ENCODE measurements at regions not wholly inside any gene's neighbourhood (a gene's known extent, or its start where the extent isn't known, plus 50 kb on each side); places are given as distances from the start of the nearest gene placed in this dataset.

DNA sequence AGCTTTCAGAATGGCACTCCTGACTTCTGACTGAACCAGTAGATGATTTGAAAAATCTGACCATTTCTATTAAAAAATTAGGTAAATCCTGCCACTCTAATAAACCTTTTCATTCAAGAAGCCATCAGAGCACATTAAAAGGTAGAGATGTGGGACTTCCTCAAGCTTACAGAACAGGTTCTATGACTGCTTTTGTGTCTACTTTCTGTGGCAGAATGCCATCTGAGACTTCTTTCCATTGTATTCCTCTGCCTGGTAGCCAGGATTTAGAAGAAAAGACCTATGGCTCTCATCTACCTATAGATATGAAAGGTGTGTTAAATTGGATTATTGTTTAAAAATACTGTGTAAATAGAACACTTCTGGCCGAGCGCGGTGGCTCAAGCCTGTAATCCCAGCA, 99.9 kb upstream of the NABP1 start:
- dilution Hi-C loops (cut with MboI; ENCODE audit: extremely low pct_ligation_motif_present, low sequenced_read_pairs) = no loop called here
- ChIA-PET POLR2A (interaction anchor here (0.7 kb wide), 1 partner anchor 129 kb away, joined by 3 read pairs; no protein-coding TSS in a partner anchor), CTCF (no interaction called here)
- no peaks in the 10 kb centered on the region for H4K20me1 ChIP-seq (replicated peaks; ENCODE audit: control insufficient read depth, extremely low read depth, insufficient read depth, low read length)
- no peak overlapping the region for H3K27ac ChIP-seq (ENCODE audit: insufficient read depth, low read depth, low read length)
- no peaks in the 10 kb centered on the region for H3K9me1 ChIP-seq (replicated peaks; ENCODE audit: control insufficient read depth, extremely low read depth, insufficient read depth, low read length)
- no peak overlapping the region for H2AFZ ChIP-seq (ENCODE audit: low read depth, low read length)
- no peak overlapping the region for H3K4me3 ChIP-seq (replicated peaks in 1 of 3; ENCODE audit: insufficient read depth in 1 of 3, low read depth in 1 of 3, low read length in 3 of 3)
- DNase-seq (ENCODE audit: low read depth, low spot score) (no peak), FAIRE-seq (no peak)
- no peak overlapping the region for H3K9ac ChIP-seq (replicated peaks; ENCODE audit: extremely low read depth, insufficient read depth, low read length)
- H3K4me2 ChIP-seq (ENCODE audit: insufficient read depth, low read length) = no peak overlapping the region
- TF ChIP-seq POLR2A (IDR thresholded peaks at IDR 0.05; ENCODE audit: low read depth, low read length) (no peak), CTCF (IDR thresholded peaks at IDR 0.05; ENCODE audit: extremely low read depth in 1 of 2, insufficient read depth in 1 of 2, low read depth in 1 of 2, low read length in 2 of 2) (no peak), POLR2AphosphoS5 (IDR thresholded peaks at IDR 0.05; ENCODE audit: insufficient read depth, low read depth, low read length) (no peak), MYC (IDR thresholded peaks at IDR 0.05; ENCODE audit: low read depth, low read length) (no peak), GATA2 (IDR thresholded peaks at IDR 0.05; ENCODE audit: insufficient read depth, insufficient read length, low read depth, low read length) (no peak), JUN (IDR thresholded peaks at IDR 0.05; ENCODE audit: borderline replicate concordance, insufficient read depth, insufficient read length, low read depth) (no peak), FOS (IDR thresholded peaks at IDR 0.05; ENCODE audit: borderline replicate concordance, insufficient read depth, low read length) (no peak), MAX (IDR thresholded peaks at IDR 0.05; ENCODE audit: insufficient read depth, insufficient read length) (no peak), EZH2 (IDR thresholded peaks at IDR 0.05; ENCODE audit: borderline replicate concordance, low read depth, low read length, severe bottlenecking) (no peak)
- no peaks in the 10 kb centered on the region for H3K36me3 ChIP-seq (ENCODE audit: control insufficient read depth in 2 of 2, extremely low read depth in 1 of 2, insufficient read depth in 2 of 2, low read length in 2 of 2)
- no peaks in the 10 kb centered on the region for H3K27me3 ChIP-seq (ENCODE audit: control insufficient read depth in 2 of 2, insufficient read depth in 2 of 2, low read length in 2 of 2)
- no peaks in the 10 kb centered on the region for H3K9me3 ChIP-seq (replicated peaks; ENCODE audit: control insufficient read depth, insufficient read depth, low read length)
- intact Hi-C loops (cut with micrococcal nuclease) = no loop called here
- no peaks in the 10 kb centered on the region for H3K79me2 ChIP-seq (ENCODE audit: control insufficient read depth, insufficient read depth, low read length)
- no peaks in the 10 kb centered on the region for H3K4me1 ChIP-seq (ENCODE audit: control insufficient read depth, extremely low read depth, insufficient read depth, low read length)
- BruUV-seq (replicated peaks) = no TSS peak

Data from endothelial cell of umbilical vein (primary cell).